RWPE1 (cell line): ENCODE measurements at regions not wholly inside any gene's neighbourhood (a gene's known extent, or its start where the extent isn't known, plus 50 kb on each side); places are given as distances from the start of the nearest gene placed in this dataset.
"Not testable (repeated sequence)": the region's sequence is repeated elsewhere in the genome, so short reads cannot be mapped to it uniquely, and the experiment has no call there.

Experiments used
- CTCF ChIA-PET: fragments of 350-600 bp; sonication (Branson Sonifier 250); formaldehyde crosslinking; extraction: SDS; loops from one replicate; lab custom pipeline; 2021; lab: Yijun Ruan, JAX
- POLR2A ChIA-PET: fragments of 400-600 bp; formaldehyde crosslinking; extraction: SDS; loops from one replicate; lab custom pipeline; 2020; ENCODE audit warnings: antibody characterized with exemption; ENCODE audit not compliant: low non-redundant PET; lab: Yijun Ruan, JAX
- DNase-seq: peaks from one replicate; pipeline ENCODE4 v3.0.0; 2012; ENCODE audit warnings: low spot score
- H3K27ac ChIP-seq: fragments of 450-650 bp; 2 replicates; pipeline ENCODE4 v1.5.1; 2017

- CTCF ChIA-PET, H3K27ac ChIP-seq, DNase-seq, POLR2A ChIA-PET: not testable (repeated sequence)
Measured at GRCh38 chr18:12179029-12179428, 75.1 kb upstream of the CIDEA start.

GRCh38 chr18:12179697-12180577 is 74.2 kb upstream of the CIDEA start:
- CTCF ChIA-PET, POLR2A ChIA-PET, H3K27ac ChIP-seq, DNase-seq: not testable (repeated sequence)

GRCh38 chr18:12198797-12199196 is 55.4 kb upstream of the CIDEA start:
- H3K27ac ChIP-seq, CTCF ChIA-PET, DNase-seq, POLR2A ChIA-PET: not testable (repeated sequence)

- DNase-seq, H3K27ac ChIP-seq, POLR2A ChIA-PET: not testable (repeated sequence)
- CTCF ChIA-PET, result interaction anchor here (0.6 kb wide), 1 partner anchor 172 kb away, joined by 3 read pairs; no protein-coding TSS in a partner anchor
Measured at GRCh38 chr18:12200186-12200585, 54.0 kb upstream of the CIDEA start.
